ENCODE measurements at regions not wholly inside any gene's neighbourhood (a gene's known extent, or its start where the extent isn't known, plus 50 kb on each side); places are given as distances from the start of the nearest gene placed in this dataset.

- DNase-seq, result no peak
These were observed 146.8 kb upstream of the B3GAT2 start for GRCh38 chr6:71103641-71104040.

GRCh38 chr6:71106276-71106675 is 149.4 kb upstream of the B3GAT2 start:
- Histone ChIP-seq H3K4me2 (ENCODE audit: insufficient read depth, low read length) (no peak overlapping the region), H2AFZ (ENCODE audit: low read depth, low read length) (no peak overlapping the region), H3K79me2 (ENCODE audit: insufficient read depth, low read length) (no peaks in the 10 kb centered on the region), H3K9me3 (ENCODE audit: insufficient read depth, low read length, severe bottlenecking) (no peaks in the 10 kb centered on the region), H3K4me3 (ENCODE audit: low read depth in 1 of 2, low read length in 2 of 2) (no peak overlapping the region), H3K27me3 (ENCODE audit: insufficient read depth, low read length, poor library complexity) (no peaks in the 10 kb centered on the region), H4K20me1 (ENCODE audit: insufficient read depth, low read length) (no peaks in the 10 kb centered on the region), H3K27ac (ENCODE audit: low read length) (no peak overlapping the region), H3K9ac (ENCODE audit: low read depth, low read length) (no peak overlapping the region), H3K36me3 (ENCODE audit: insufficient read depth, low read length) (no peaks in the 10 kb centered on the region), H3K4me1 (ENCODE audit: insufficient read depth, low read length) (no peaks in the 10 kb centered on the region)
- DNase-seq, result no peak
- TF ChIP-seq CTCF (IDR thresholded peaks at IDR 0.05; ENCODE audit: borderline replicate concordance, extremely low read depth, low read length, poor library complexity, severe bottlenecking) (no peak), EZH2 (IDR thresholded peaks at IDR 0.05; ENCODE audit: borderline replicate concordance, low read depth, low read length, severe bottlenecking) (no peak)
- ATAC-seq (ENCODE audit: insufficient read depth, low read depth), result no peak

More at GRCh38 chr6:71103641-71104040, 146.8 kb upstream of the B3GAT2 start:
- Histone ChIP-seq H3K27ac (ENCODE audit: low read length) (no peak overlapping the region), H3K4me1 (ENCODE audit: insufficient read depth, low read length) (no peaks in the 10 kb centered on the region), H3K36me3 (ENCODE audit: insufficient read depth, low read length) (no peaks in the 10 kb centered on the region), H4K20me1 (ENCODE audit: insufficient read depth, low read length) (no peaks in the 10 kb centered on the region), H3K9ac (ENCODE audit: low read depth, low read length) (no peak overlapping the region), H3K27me3 (ENCODE audit: insufficient read depth, low read length, poor library complexity) (no peaks in the 10 kb centered on the region), H3K9me3 (ENCODE audit: insufficient read depth, low read length, severe bottlenecking) (no peaks in the 10 kb centered on the region), H3K4me3 (ENCODE audit: low read depth in 1 of 2, low read length in 2 of 2) (no peak overlapping the region), H3K79me2 (ENCODE audit: insufficient read depth, low read length) (no peaks in the 10 kb centered on the region), H2AFZ (ENCODE audit: low read depth, low read length) (no peak overlapping the region), H3K4me2 (ENCODE audit: insufficient read depth, low read length) (no peak overlapping the region)
- TF ChIP-seq CTCF (IDR thresholded peaks at IDR 0.05; ENCODE audit: borderline replicate concordance, extremely low read depth, low read length, poor library complexity, severe bottlenecking) (no peak), EZH2 (IDR thresholded peaks at IDR 0.05; ENCODE audit: borderline replicate concordance, low read depth, low read length, severe bottlenecking) (no peak)
- ATAC-seq (ENCODE audit: insufficient read depth, low read depth), result no peak

GRCh38 chr6:71107911-71108420 is 151.1 kb upstream of the B3GAT2 start:
- Histone ChIP-seq H3K4me3 (ENCODE audit: low read depth in 1 of 2, low read length in 2 of 2) (no peak overlapping the region), H3K27me3 (ENCODE audit: insufficient read depth, low read length, poor library complexity) (no peaks in the 10 kb centered on the region), H3K4me1 (ENCODE audit: insufficient read depth, low read length) (no peaks in the 10 kb centered on the region), H3K79me2 (ENCODE audit: insufficient read depth, low read length) (no peaks in the 10 kb centered on the region), H4K20me1 (ENCODE audit: insufficient read depth, low read length) (no peaks in the 10 kb centered on the region), H3K4me2 (ENCODE audit: insufficient read depth, low read length) (no peak overlapping the region), H3K9ac (ENCODE audit: low read depth, low read length) (no peak overlapping the region), H3K36me3 (ENCODE audit: insufficient read depth, low read length) (no peaks in the 10 kb centered on the region), H3K27ac (ENCODE audit: low read length) (no peak overlapping the region), H2AFZ (ENCODE audit: low read depth, low read length) (no peak overlapping the region), H3K9me3 (ENCODE audit: insufficient read depth, low read length, severe bottlenecking) (no peaks in the 10 kb centered on the region)
- DNase-seq (no peak), ATAC-seq (ENCODE audit: insufficient read depth, low read depth) (no peak)
- TF ChIP-seq EZH2 (IDR thresholded peaks at IDR 0.05; ENCODE audit: borderline replicate concordance, low read depth, low read length, severe bottlenecking) (no peak), CTCF (IDR thresholded peaks at IDR 0.05; ENCODE audit: borderline replicate concordance, extremely low read depth, low read length, poor library complexity, severe bottlenecking) (no peak)

GRCh38 chr6:71114544-71114943 is 157.7 kb upstream of the B3GAT2 start:
- ATAC-seq (ENCODE audit: insufficient read depth, low read depth), result no peak
- H4K20me1 ChIP-seq (ENCODE audit: insufficient read depth, low read length), result no peaks in the 10 kb centered on the region

More at GRCh38 chr6:71114544-71114943, 157.7 kb upstream of the B3GAT2 start:
- Histone ChIP-seq H3K4me1 (ENCODE audit: insufficient read depth, low read length) (no peaks in the 10 kb centered on the region), H3K9ac (ENCODE audit: low read depth, low read length) (no peak overlapping the region), H3K27ac (ENCODE audit: low read length) (no peak overlapping the region), H3K79me2 (ENCODE audit: insufficient read depth, low read length) (no peaks in the 10 kb centered on the region), H3K36me3 (ENCODE audit: insufficient read depth, low read length) (no peaks in the 10 kb centered on the region), H3K4me3 (ENCODE audit: low read depth in 1 of 2, low read length in 2 of 2) (no peak overlapping the region), H3K27me3 (ENCODE audit: insufficient read depth, low read length, poor library complexity) (no peaks in the 10 kb centered on the region), H3K9me3 (ENCODE audit: insufficient read depth, low read length, severe bottlenecking) (no peaks in the 10 kb centered on the region), H2AFZ (ENCODE audit: low read depth, low read length) (no peak overlapping the region), H3K4me2 (ENCODE audit: insufficient read depth, low read length) (no peak overlapping the region)
- no peak for DNase-seq
- TF ChIP-seq EZH2 (IDR thresholded peaks at IDR 0.05; ENCODE audit: borderline replicate concordance, low read depth, low read length, severe bottlenecking) (no peak), CTCF (IDR thresholded peaks at IDR 0.05; ENCODE audit: borderline replicate concordance, extremely low read depth, low read length, poor library complexity, severe bottlenecking) (no peak)

All from DND-41 (cell line).